NOMO-1 treated with dmso at 0.1 percent for 144 hours (cell line): ENCODE measurements at regions not wholly inside any gene's neighbourhood (a gene's known extent, or its start where the extent isn't known, plus 50 kb on each side); places are given as distances from the start of the nearest gene placed in this dataset.

Experiments used
- DNase-seq: peaks from one replicate; lab custom pipeline; 2025; ENCODE audit not compliant: unreplicated experiment; lab: John Stamatoyannopoulos, UW

- no peak for DNase-seq
These were observed 167.9 kb downstream of the TFAP2C start for GRCh38 chr20:56797023-56797422.

- DNase-seq, result no peak
These were observed 169.5 kb downstream of the TFAP2C start for GRCh38 chr20:56798634-56799033.

- no peak for DNase-seq
These were observed 170.1 kb downstream of the TFAP2C start for GRCh38 chr20:56799187-56799586.

GRCh38 chr20:56800088-56800487 is 171.0 kb downstream of the TFAP2C start:
- no peak for DNase-seq

GRCh38 chr20:56801971-56802755 is 173.1 kb downstream of the TFAP2C start:
- no peak for DNase-seq

GRCh38 chr20:56802805-56803204 is 173.7 kb downstream of the TFAP2C start:
- DNase-seq, result no peak

GRCh38 chr20:56805313-56805712 is 176.2 kb downstream of the TFAP2C start:
- DNase-seq, result no peak

- no peak for DNase-seq
These were observed 176.9 kb downstream of the TFAP2C start for GRCh38 chr20:56805966-56806365.

- no peak for DNase-seq
These were observed 177.9 kb downstream of the TFAP2C start for GRCh38 chr20:56806952-56807517.

- no peak for DNase-seq
These were observed 179.1 kb downstream of the TFAP2C start for GRCh38 chr20:56808117-56808725.

GRCh38 chr20:56808732-56809131 is 179.6 kb downstream of the TFAP2C start:
- DNase-seq, result no peak

- DNase-seq, result no peak
These were observed 180.6 kb downstream of the TFAP2C start for GRCh38 chr20:56809668-56810067.

GRCh38 chr20:56810141-56810540 is 181.0 kb downstream of the TFAP2C start:
- no peak for DNase-seq

- no peak for DNase-seq
These were observed 186.7 kb downstream of the TFAP2C start for GRCh38 chr20:56815796-56816195.

- peak; percentile 55 for DNase-seq
These were observed 187.2 kb downstream of the TFAP2C start for GRCh38 chr20:56816349-56816748.

- no peak for DNase-seq
These were observed 188.9 kb downstream of the TFAP2C start for GRCh38 chr20:56817780-56818675.

- no peak for DNase-seq
These were observed 191.9 kb downstream of the TFAP2C start for GRCh38 chr20:56820984-56821383.

- DNase-seq, result no peak
These were observed 197.2 kb downstream of the TFAP2C start for GRCh38 chr20:56826306-56826704.

GRCh38 chr20:56826705-56827665 is 197.9 kb downstream of the TFAP2C start:
- DNase-seq, result peak; percentile 75

- no peak for DNase-seq
These were observed 198.7 kb downstream of the TFAP2C start for GRCh38 chr20:56827763-56828162.
